ENCODE measurements at regions not wholly inside any gene's neighbourhood (a gene's known extent, or its start where the extent isn't known, plus 50 kb on each side); places are given as distances from the start of the nearest gene placed in this dataset.
"Not testable (repeated sequence)": the region's sequence is repeated elsewhere in the genome, so short reads cannot be mapped to it uniquely, and the experiment has no call there.

DNA sequence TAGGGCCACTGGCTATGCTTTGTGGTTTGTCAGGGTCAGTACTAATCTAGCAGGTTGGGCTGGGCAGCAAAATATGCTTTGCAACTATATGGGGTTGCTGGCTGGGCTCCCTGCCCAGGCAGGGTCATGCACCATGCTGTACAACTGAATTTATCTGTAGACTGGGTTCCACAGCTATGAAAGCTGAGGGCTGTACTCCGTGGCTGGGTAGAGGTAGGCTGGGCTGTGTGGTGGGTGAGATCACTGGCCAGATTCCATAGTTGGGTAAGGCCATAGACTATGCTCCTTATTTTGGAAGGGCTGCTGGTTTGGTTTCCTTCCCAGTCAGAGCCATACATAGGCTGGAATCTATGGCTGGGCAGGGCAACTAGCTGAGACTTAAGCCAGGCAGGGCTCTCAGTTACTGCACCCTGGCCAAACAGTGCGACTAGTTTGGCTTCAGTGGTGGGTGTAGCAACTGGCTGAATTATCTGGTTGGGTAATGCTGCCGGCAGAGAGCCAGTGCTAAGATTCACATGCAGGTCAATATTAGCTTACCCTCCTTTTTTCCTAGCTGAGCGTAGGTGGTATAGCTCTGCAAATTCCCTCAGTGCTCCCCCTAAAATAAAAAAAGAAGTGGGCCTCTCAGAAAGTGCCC lies 769.1 kb upstream of the CDH8 start:
- Histone ChIP-seq H3K4me3 (no peak overlapping the region), H3K9me3 (no peaks in the 10 kb centered on the region), H3K4me1 (no peaks in the 10 kb centered on the region), H3K36me3 (no peaks in the 10 kb centered on the region), H3K27me3 (no peaks in the 10 kb centered on the region), H3K27ac (no peak overlapping the region)
- peak; percentile 35 for ATAC-seq
- no peak for DNase-seq
- TF ChIP-seq, protein P1, sequence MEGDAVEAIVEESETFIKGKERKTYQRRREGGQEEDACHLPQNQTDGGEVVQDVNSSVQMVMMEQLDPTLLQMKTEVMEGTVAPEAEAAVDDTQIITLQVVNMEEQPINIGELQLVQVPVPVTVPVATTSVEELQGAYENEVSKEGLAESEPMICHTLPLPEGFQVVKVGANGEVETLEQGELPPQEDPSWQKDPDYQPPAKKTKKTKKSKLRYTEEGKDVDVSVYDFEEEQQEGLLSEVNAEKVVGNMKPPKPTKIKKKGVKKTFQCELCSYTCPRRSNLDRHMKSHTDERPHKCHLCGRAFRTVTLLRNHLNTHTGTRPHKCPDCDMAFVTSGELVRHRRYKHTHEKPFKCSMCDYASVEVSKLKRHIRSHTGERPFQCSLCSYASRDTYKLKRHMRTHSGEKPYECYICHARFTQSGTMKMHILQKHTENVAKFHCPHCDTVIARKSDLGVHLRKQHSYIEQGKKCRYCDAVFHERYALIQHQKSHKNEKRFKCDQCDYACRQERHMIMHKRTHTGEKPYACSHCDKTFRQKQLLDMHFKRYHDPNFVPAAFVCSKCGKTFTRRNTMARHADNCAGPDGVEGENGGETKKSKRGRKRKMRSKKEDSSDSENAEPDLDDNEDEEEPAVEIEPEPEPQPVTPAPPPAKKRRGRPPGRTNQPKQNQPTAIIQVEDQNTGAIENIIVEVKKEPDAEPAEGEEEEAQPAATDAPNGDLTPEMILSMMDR (IDR thresholded peaks at IDR 0.05) = no peak
- intact Hi-C loops (cut with DNase I) = no loop called here

DNA sequence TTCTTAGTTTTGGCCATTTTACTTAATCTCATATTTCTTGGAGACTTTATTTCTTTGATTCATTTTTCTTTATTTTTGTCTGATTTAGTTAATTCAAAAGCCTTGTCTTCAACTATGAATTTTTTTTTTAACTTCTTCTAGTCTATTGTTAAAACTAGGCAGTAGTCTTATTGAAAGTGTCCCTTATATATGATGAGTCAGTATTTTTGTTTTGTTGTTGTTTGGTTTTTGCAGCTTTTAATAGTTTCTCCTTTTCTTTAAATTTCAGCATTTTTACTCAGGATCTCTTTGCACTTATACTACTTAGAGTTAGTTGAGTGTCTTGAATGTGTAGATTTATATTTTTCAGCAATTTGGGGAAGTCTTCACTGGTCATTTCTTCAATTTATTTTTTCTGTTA lies 758.5 kb upstream of the CDH8 start:
- H3K4me3 ChIP-seq = no peak overlapping the region
- intact Hi-C loops (cut with DNase I) = no loop called here
- H3K36me3 ChIP-seq = no peaks in the 10 kb centered on the region
- no peak overlapping the region for H3K27ac ChIP-seq
- H3K4me1 ChIP-seq = no peaks in the 10 kb centered on the region
- TF ChIP-seq, protein P1 (IDR thresholded peaks at IDR 0.05) = no peak
- no peak for DNase-seq
- ATAC-seq = no peak
- no peaks in the 10 kb centered on the region for H3K27me3 ChIP-seq
- H3K9me3 ChIP-seq = no peaks in the 10 kb centered on the region

DNA sequence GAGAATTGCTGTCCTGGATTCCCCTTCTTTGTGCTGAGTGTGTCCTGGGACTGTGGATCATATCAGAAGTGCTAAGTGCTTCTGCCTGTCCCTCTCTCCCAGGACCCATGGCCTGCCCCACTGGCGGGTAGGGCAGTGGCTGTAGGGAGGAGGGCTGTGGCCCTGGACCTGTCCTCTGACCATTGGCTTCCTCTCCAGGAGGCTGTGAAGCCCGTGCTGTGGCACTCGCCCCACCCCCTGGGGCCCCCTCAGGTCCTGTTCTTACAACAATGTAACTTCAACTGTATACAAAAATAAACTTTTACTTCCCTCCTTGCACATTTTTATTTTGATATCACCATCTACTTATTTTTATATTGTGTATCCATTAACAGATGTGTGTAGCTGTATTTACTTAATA lies 743.8 kb upstream of the CDH8 start:
- H3K9me3 ChIP-seq; H3K4me3 ChIP-seq; H3K27ac ChIP-seq; intact Hi-C loops (cut with DNase I); H3K27me3 ChIP-seq; H3K36me3 ChIP-seq; DNase-seq; H3K4me1 ChIP-seq: not testable (repeated sequence)
- peak; percentile 20 for ATAC-seq

- Histone ChIP-seq H3K27ac (no peak overlapping the region), H3K4me1 (no peaks in the 10 kb centered on the region), H3K9me3 (no peaks in the 10 kb centered on the region), H3K36me3 (no peaks in the 10 kb centered on the region), H3K27me3 (no peaks in the 10 kb centered on the region), H3K4me3 (no peak overlapping the region)
- intact Hi-C loops (cut with DNase I) = no loop called here
- TF ChIP-seq, protein P1 (IDR thresholded peaks at IDR 0.05) = no peak
- DNase-seq (no peak), ATAC-seq (no peak)
Observed at GRCh38 chr16:62764572-62764971, 728.3 kb upstream of the CDH8 start.

DNA sequence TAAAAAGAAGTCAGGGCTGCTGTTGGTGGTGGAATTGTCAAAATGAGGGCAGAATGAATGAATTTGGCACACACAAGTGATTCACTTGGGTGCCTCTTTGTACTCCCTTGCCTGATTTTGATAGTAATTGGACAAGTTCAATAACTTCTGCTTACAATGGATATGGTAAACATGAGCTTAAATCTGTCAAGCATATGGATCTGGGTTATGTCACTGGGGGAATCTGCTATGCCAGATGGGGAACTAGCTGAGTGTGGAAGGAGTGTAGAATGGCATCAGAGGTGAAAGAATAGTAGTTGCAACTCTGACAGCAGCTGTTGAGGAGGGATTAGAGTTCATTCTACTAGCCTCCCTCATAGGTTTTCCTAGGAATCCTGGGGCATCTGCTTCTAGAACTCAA lies 724.2 kb upstream of the CDH8 start:
- TF ChIP-seq, protein P1 (IDR thresholded peaks at IDR 0.05) = no peak
- no peak for ATAC-seq

DNA sequence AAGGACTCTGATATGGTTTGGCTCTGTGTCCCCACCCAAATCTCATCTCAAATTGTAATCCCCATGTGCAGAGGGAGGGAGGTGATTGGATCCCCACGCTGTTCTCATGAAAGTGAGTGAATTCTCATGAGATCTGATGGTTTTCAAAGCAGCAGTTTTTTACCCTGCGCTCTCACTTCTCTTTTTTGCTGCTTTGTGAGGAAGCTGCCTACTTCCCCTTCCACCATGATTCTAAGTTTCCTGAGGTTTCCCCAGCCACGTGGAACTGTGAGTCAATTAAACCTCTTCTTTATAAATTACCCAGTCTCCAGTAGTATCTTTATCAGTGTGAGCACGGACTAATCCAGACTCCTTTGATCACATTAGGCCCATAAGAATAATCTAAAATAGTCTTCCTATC lies 719.7 kb upstream of the CDH8 start:
- intact Hi-C loops (cut with DNase I) = no loop called here
- H3K4me3 ChIP-seq = no peak overlapping the region
- no peak for ATAC-seq
- H3K4me1 ChIP-seq = no peaks in the 10 kb centered on the region
- H3K27me3 ChIP-seq = no peaks in the 10 kb centered on the region
- TF ChIP-seq, protein P1 (IDR thresholded peaks at IDR 0.05) = no peak
- no peak overlapping the region for H3K27ac ChIP-seq
- no peak for DNase-seq
- no peaks in the 10 kb centered on the region for H3K9me3 ChIP-seq
- H3K36me3 ChIP-seq = no peaks in the 10 kb centered on the region

More for the DNA sequence above, 724.2 kb upstream of the CDH8 start:
- H3K27ac ChIP-seq = no peak overlapping the region
- DNase-seq = no peak
- H3K36me3 ChIP-seq = no peaks in the 10 kb centered on the region
- H3K9me3 ChIP-seq = no peaks in the 10 kb centered on the region
- no peaks in the 10 kb centered on the region for H3K4me1 ChIP-seq
- intact Hi-C loops (cut with DNase I) = no loop called here
- no peaks in the 10 kb centered on the region for H3K27me3 ChIP-seq
- H3K4me3 ChIP-seq = no peak overlapping the region

All from upper lobe of right lung (tissue), 1 donor.